ENCODE measurements at regions not wholly inside any gene's neighbourhood (a gene's known extent, or its start where the extent isn't known, plus 50 kb on each side); places are given as distances from the start of the nearest gene placed in this dataset.

DNA sequence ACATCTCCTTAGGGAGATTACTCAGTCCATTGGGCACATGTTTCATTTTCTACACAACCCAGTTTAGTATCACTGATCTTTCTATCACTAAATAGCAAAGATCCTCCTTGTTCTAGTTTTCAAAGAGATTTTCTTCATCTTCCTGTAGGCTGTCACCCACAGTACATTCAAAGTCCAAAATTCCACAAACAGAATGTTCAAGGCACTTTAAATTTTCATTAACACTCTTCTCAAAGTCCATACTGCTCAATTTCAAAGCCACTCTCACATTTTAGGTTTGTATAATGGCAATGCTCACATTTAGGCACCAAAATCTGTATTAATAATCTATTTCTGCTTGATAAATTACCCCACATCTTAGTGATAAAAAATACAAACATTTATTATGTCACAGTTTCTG is 152.8 kb downstream of the FSIP2 start:
- TF ChIP-seq CTCF (IDR thresholded peaks at IDR 0.05), result no peak
- no peak for DNase-seq (ENCODE audit: low spot score)
- no peaks in the 10 kb centered on the region for H3K9me3 ChIP-seq
- H3K27me3 ChIP-seq, result no peaks in the 10 kb centered on the region
- no peak overlapping the region for H3K27ac ChIP-seq
- H3K4me1 ChIP-seq, result no peaks in the 10 kb centered on the region
- H3K4me3 ChIP-seq, result no peak overlapping the region
- H3K36me3 ChIP-seq, result no peaks in the 10 kb centered on the region

- no peak overlapping the region for H3K4me3 ChIP-seq
- no peak for DNase-seq (ENCODE audit: low spot score)
- H3K4me1 ChIP-seq, result no peaks in the 10 kb centered on the region
- no peak overlapping the region for H3K27ac ChIP-seq
- no peaks in the 10 kb centered on the region for H3K27me3 ChIP-seq
- no peaks in the 10 kb centered on the region for H3K9me3 ChIP-seq
- TF ChIP-seq CTCF (IDR thresholded peaks at IDR 0.05), result no peak
- H3K36me3 ChIP-seq, result no peaks in the 10 kb centered on the region
These were observed 153.3 kb downstream of the FSIP2 start for GRCh38 chr2:185891804-185892411.

GRCh38 chr2:185892484-185892883 is 153.9 kb downstream of the FSIP2 start:
- Histone ChIP-seq H3K4me1 (no peaks in the 10 kb centered on the region), H3K9me3 (no peaks in the 10 kb centered on the region), H3K27me3 (no peaks in the 10 kb centered on the region), H3K27ac (no peak overlapping the region), H3K36me3 (no peaks in the 10 kb centered on the region), H3K4me3 (no peak overlapping the region)
- TF ChIP-seq CTCF (IDR thresholded peaks at IDR 0.05), result no peak
- no peak for DNase-seq (ENCODE audit: low spot score)

- Histone ChIP-seq H3K27me3 (no peaks in the 10 kb centered on the region), H3K4me3 (no peak overlapping the region), H3K36me3 (no peaks in the 10 kb centered on the region), H3K27ac (no peak overlapping the region), H3K9me3 (no peaks in the 10 kb centered on the region), H3K4me1 (no peaks in the 10 kb centered on the region)
- no peak for TF ChIP-seq CTCF (IDR thresholded peaks at IDR 0.05)
- DNase-seq (ENCODE audit: low spot score), result no peak
These were observed 155.6 kb downstream of the FSIP2 start for GRCh38 chr2:185894223-185894622.

DNA sequence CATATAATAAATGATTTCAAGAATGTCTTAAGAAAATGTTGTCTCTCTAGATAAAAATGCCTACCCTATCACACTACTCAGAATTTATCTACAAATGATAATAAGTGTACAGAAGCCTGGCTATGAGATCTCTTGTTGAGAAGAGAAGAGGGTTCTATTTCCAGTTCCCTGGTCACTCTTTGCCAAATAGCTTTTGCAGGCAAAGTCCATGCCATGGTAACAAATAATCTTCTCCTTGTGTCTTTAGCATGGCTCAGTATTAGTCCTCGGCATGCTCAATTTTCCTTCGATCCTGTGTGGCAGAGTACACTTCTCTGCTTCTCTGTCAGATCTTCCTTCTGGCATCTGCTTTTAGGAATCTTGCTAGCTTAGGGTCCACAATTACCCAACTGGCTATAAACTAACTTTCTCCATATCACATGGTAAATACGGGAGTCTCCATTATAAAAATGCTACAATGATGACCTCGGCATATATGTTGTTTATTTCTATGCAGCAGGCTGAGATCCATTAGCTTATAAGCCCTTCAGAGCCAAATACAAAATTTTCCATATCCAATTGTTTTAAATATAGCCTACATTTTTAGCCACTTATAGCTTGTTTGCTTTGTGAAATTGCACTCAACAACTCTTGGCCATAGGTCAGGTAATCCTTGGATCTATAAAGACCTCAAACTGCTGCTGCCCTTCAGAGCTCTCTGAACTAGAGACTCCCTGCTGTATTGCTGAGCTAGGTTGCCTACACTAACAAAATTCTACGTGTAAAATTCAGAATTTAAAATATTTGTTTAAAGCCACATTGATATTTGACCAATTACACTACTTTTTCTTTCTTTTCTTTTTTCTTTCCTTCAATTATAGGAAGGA is 157.5 kb downstream of the FSIP2 start:
- H3K9me3 ChIP-seq, result no peaks in the 10 kb centered on the region
- no peaks in the 10 kb centered on the region for H3K27me3 ChIP-seq
- no peaks in the 10 kb centered on the region for H3K4me1 ChIP-seq
- H3K27ac ChIP-seq, result no peak overlapping the region
- DNase-seq (ENCODE audit: low spot score), result no peak
- H3K36me3 ChIP-seq, result no peaks in the 10 kb centered on the region
- no peak overlapping the region for H3K4me3 ChIP-seq
- TF ChIP-seq CTCF (IDR thresholded peaks at IDR 0.05), result no peak
